ENCODE measurements at regions not wholly inside any gene's neighbourhood (a gene's known extent, or its start where the extent isn't known, plus 50 kb on each side); places are given as distances from the start of the nearest gene placed in this dataset.

- H3K27ac ChIP-seq (ENCODE audit: low read length) = no peak overlapping the region
- no peaks in the 10 kb centered on the region for H3K9me3 ChIP-seq (replicated peaks; ENCODE audit: insufficient read depth, low read length)
- no peaks in the 10 kb centered on the region; the same call in 1 of the 2 replicates for H3K36me3 ChIP-seq (replicated peaks; ENCODE audit: insufficient read depth, low read length)
- TF ChIP-seq CTCF (IDR thresholded peaks at IDR 0.05; ENCODE audit: low read length) (no peak), EZH2 (optimal IDR thresholded peaks at IDR 0.05; ENCODE audit: low read depth, low read length) (no peak), EZH2phosphoT487 (IDR thresholded peaks at IDR 0.05; ENCODE audit: low read length) (no peak)
- no peak overlapping the region for H3K9ac ChIP-seq (ENCODE audit: low read length)
- no peak overlapping the region for H3K4me2 ChIP-seq (ENCODE audit: low read depth, low read length)
- H4K20me1 ChIP-seq (ENCODE audit: insufficient read depth, low read length) = no peaks in the 10 kb centered on the region
- DNase-seq = no peak
- no peak overlapping the region for H2AFZ ChIP-seq (ENCODE audit: low read length)
- no peaks in the 10 kb centered on the region for H3K27me3 ChIP-seq (replicated peaks; ENCODE audit: insufficient read depth, low read length)
- no peaks in the 10 kb centered on the region for H3K9me2 ChIP-seq (replicated peaks; ENCODE audit: insufficient read depth, low read length)
- H3K79me2 ChIP-seq (ENCODE audit: low read length) = no peaks in the 10 kb centered on the region
- no peak overlapping the region for H3K4me3 ChIP-seq (ENCODE audit: low read length)
- no peaks in the 10 kb centered on the region for H3K4me1 ChIP-seq (ENCODE audit: low read length)
- no peaks in the 10 kb centered on the region for H3F3A ChIP-seq (ENCODE audit: insufficient read depth, low read length)
Observed at GRCh38 chr12:103244596-103244995, 251.2 kb downstream of the C12orf42 start.

GRCh38 chr12:103247531-103247930 lies 248.2 kb downstream of the C12orf42 start:
- no peaks in the 10 kb centered on the region for H3K9me2 ChIP-seq (replicated peaks; ENCODE audit: insufficient read depth, low read length)
- H3K4me2 ChIP-seq (ENCODE audit: low read depth, low read length) = no peak overlapping the region
- no peaks in the 10 kb centered on the region for H3K9me3 ChIP-seq (replicated peaks; ENCODE audit: insufficient read depth, low read length)
- no peaks in the 10 kb centered on the region; the same call in 1 of the 2 replicates for H3K36me3 ChIP-seq (replicated peaks; ENCODE audit: insufficient read depth, low read length)
- no peak overlapping the region for H2AFZ ChIP-seq (ENCODE audit: low read length)
- no peaks in the 10 kb centered on the region for H3F3A ChIP-seq (ENCODE audit: insufficient read depth, low read length)
- H4K20me1 ChIP-seq (ENCODE audit: insufficient read depth, low read length) = no peaks in the 10 kb centered on the region
- TF ChIP-seq EZH2 (optimal IDR thresholded peaks at IDR 0.05; ENCODE audit: low read depth, low read length) (no peak), EZH2phosphoT487 (IDR thresholded peaks at IDR 0.05; ENCODE audit: low read length) (no peak), CTCF (IDR thresholded peaks at IDR 0.05; ENCODE audit: low read length) (no peak)
- no peaks in the 10 kb centered on the region for H3K79me2 ChIP-seq (ENCODE audit: low read length)
- H3K4me3 ChIP-seq (ENCODE audit: low read length) = no peak overlapping the region
- no peaks in the 10 kb centered on the region for H3K27me3 ChIP-seq (replicated peaks; ENCODE audit: insufficient read depth, low read length)
- no peak overlapping the region for H3K27ac ChIP-seq (ENCODE audit: low read length)
- DNase-seq = no peak
- H3K4me1 ChIP-seq (ENCODE audit: low read length) = no peaks in the 10 kb centered on the region
- no peak overlapping the region for H3K9ac ChIP-seq (ENCODE audit: low read length)

- no peaks in the 10 kb centered on the region; the same call in 1 of the 2 replicates for H3K36me3 ChIP-seq (replicated peaks; ENCODE audit: insufficient read depth, low read length)
- no peaks in the 10 kb centered on the region for H3K79me2 ChIP-seq (ENCODE audit: low read length)
- H3K4me1 ChIP-seq (ENCODE audit: low read length) = no peaks in the 10 kb centered on the region
- no peak overlapping the region for H3K4me2 ChIP-seq (ENCODE audit: low read depth, low read length)
- no peak for DNase-seq
- no peak overlapping the region for H2AFZ ChIP-seq (ENCODE audit: low read length)
- H3K9me2 ChIP-seq (replicated peaks; ENCODE audit: insufficient read depth, low read length) = no peaks in the 10 kb centered on the region
- no peaks in the 10 kb centered on the region for H3K9me3 ChIP-seq (replicated peaks; ENCODE audit: insufficient read depth, low read length)
- no peaks in the 10 kb centered on the region for H4K20me1 ChIP-seq (ENCODE audit: insufficient read depth, low read length)
- no peak overlapping the region for H3K27ac ChIP-seq (ENCODE audit: low read length)
- no peaks in the 10 kb centered on the region for H3F3A ChIP-seq (ENCODE audit: insufficient read depth, low read length)
- H3K4me3 ChIP-seq (ENCODE audit: low read length) = no peak overlapping the region
- no peak overlapping the region for H3K9ac ChIP-seq (ENCODE audit: low read length)
- no peak for TF ChIP-seq CTCF (IDR thresholded peaks at IDR 0.05; ENCODE audit: low read length)
- TF ChIP-seq EZH2 (optimal IDR thresholded peaks at IDR 0.05; ENCODE audit: low read depth, low read length) = no peak
- no peak for TF ChIP-seq EZH2phosphoT487 (IDR thresholded peaks at IDR 0.05; ENCODE audit: low read length)
- no peaks in the 10 kb centered on the region for H3K27me3 ChIP-seq (replicated peaks; ENCODE audit: insufficient read depth, low read length)
Observed at GRCh38 chr12:103249607-103250006, 246.2 kb downstream of the C12orf42 start.

All from MM.1S (cell line).